Smooth muscle cell of the brain vasculature (primary cell): ENCODE measurements at regions not wholly inside any gene's neighbourhood (a gene's known extent, or its start where the extent isn't known, plus 50 kb on each side); places are given as distances from the start of the nearest gene placed in this dataset.
"Not testable (repeated sequence)": the region's sequence is repeated elsewhere in the genome, so short reads cannot be mapped to it uniquely, and the experiment has no call there.

Experiments
- DNase-seq: peaks from one replicate; pipeline ENCODE4 v3.0.0-alpha.2; 2012; ENCODE audit warnings: low read depth, low spot score

DNA sequence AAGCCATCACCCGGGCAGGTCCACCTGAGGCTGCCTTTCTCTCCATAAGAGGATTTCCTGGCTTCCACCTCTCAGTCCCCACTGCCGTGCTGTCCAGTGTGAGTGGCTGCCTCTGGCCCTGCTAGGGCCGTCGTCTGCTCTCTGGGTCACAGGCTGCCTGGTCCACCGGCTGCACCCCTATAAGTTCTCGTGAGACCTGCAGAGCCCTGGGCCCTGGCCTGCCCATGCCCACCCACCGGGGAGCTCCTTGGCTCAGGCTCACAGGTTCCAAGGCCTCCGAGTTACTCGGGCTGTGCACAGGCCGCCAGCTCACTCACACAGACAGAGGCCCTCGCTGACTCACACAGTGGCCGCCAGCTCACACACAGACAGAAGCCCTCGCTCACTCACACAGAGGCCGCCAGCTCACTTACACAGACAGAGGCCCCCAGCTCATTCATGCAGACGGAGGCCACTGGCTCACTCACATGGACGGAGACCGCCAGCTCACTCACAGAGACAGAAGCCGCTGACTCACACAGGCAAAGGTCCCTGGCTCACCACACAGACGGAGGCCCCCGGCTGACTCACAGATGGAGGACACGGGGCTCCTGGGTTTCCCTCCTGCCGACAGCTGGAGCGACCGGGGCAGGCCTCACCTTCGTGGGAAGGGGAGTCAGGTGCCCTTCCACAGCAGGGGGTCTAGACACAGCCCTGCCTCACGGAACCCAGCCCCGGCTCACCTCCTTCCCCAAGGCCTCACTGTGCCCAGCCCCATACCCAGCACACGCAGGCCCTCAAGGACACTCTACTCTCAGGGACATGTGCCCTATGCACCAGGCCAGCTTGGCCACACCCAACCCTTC is 334.1 kb upstream of the MYT1L start:
- no peak for DNase-seq

DNA sequence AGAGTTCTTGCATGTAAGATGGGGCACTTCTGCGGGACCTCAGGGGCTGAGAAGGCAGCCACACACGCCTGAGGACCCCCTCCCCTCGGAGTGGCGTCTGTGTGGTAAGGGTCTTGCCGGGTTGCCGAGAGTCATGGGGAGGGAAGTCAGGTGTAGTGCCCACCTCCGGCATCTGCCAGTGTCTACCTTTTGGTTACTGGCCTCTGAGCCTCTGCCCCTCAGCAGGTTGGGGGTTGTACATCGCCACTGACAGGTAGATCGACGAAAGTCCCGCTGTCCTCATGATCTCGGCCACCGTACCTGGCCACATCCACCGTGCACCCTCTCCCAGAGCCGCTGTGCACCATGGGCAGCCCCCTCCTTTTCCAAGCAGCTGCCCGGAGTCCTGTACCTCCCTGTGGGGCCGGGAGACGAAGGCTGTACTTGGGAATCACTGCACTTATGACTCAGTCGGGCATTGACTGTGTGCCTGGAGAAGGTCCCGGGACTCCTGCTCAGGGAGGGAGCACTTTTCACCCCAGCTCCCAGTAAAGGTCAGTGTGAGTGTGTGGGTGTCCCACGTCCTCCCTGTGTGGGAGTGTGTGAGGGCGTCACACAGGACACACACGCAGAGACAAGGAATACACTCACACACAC is 332.4 kb upstream of the MYT1L start:
- no peak for DNase-seq

DNA sequence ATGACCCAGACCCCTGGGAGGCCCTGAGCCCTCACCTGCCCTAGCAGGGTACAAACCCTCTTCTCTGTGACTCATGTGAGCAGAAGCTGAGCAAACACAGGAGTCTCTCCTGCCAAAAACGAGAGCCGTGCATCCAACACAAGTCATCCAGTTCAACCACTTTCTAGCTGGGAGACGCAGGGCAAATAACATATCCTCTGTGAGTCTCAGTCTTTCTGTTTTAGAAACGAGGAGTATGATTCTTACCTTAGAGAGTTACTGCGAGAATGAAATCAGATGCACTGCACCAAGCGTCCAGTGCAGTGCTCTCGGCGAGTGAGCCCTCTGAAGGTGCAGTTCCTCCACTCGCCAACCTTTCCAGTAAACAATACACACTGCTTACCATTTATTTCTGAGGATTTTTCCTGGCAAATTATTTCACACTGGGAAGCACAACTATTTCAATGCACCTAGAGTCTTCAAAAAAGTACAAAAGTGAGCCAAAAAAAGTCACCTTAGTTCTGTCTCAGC is 331.8 kb upstream of the MYT1L start:
- DNase-seq: no peak

DNA sequence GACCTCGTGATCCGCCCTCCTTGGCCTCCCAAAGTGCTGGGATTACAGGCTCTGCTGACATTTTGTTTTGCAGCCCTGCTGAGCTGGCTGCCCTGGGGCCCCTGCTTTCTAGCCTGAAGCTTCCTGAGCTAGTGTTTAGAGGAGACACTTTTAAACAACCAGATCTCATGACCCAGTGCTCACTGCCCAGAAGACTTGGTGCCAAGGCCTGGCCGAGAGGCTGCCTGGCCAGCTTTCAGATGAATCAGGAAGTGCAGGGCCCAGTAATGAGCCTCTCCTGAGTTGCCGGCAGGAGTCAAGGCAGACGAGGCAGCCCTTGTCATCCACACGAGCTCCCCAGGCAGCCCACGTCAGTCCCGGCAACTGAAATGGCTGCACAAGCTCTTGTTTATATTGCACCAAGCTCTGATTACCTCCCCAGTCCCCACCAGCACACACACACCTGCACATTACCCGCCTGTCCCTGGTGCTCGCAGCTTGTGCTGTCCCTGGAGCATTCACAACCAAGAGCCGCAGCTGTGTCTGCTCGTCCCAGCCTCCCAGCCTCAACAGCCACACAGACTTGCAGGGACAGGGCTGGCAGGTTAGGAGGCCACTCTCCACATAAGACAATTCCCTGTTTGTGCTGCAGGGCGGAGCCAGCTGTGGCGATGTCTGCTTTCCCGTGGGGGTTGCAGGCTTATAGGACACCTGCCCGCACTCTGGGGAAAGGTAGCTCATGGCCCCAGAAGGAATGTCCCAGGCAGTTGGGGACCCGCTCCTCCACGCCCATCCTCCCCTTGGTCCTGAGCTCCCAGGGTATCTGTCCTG is 331.2 kb upstream of the MYT1L start:
- DNase-seq: no peak

DNA sequence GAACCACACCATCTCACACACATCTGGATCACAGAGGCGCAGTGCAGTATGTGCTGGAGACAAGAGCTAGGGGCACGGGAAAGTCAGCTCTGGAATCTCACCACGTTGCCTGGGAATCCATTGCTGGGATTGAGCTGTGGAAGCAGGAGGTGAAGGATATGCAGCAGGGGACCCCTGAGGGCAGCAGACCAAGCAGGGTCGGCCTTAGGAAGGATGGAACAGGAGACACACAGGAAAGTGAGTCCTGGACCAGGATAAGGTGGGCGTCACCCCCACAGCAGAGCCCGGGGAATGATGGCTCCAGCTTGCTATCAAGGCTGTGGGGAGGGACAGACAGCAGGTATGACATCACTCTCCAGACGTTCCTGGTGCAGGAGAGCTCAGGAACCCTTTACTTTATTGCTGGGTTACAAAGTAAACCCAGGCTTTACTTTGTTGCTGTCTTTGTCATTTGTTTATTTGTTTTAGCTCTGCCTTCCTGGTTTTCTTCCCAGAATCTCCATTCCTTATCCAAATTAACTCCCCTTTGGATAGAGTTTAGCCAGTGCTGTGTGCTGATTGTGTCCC is 329.8 kb upstream of the MYT1L start:
- DNase-seq: no peak

GRCh38 chr2:2657121-2657962 is 326.3 kb upstream of the MYT1L start:
- no peak for DNase-seq

GRCh38 chr2:2656115-2657011 is 325.3 kb upstream of the MYT1L start:
- DNase-seq: no peak

- no peak for DNase-seq
Observed at GRCh38 chr2:2655453-2656114, 324.5 kb upstream of the MYT1L start.

DNA sequence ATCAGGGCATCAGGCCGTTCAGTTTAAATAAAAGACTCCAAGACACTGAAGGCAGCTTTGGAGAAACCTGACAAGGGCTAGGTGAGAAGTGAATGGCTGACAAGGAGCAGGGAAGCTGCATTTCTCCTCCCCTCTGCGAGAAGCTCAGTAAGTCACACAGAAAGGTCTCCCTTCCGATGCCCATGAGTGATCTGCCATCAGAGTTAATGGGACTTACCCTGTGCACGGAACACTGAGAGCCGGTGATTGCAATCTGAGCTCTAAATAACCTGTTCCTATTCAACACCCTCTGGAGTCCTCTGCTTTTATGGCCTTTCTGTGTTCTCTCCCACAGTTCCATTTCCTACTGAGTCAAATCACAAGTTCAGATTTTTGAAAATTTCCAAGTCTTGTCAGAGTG is 322.2 kb upstream of the MYT1L start:
- no peak for DNase-seq

- no peak for DNase-seq
Observed at GRCh38 chr2:2650608-2651375, 319.7 kb upstream of the MYT1L start.

- no peak for DNase-seq
Observed at GRCh38 chr2:2649109-2650072, 318.3 kb upstream of the MYT1L start.

DNA sequence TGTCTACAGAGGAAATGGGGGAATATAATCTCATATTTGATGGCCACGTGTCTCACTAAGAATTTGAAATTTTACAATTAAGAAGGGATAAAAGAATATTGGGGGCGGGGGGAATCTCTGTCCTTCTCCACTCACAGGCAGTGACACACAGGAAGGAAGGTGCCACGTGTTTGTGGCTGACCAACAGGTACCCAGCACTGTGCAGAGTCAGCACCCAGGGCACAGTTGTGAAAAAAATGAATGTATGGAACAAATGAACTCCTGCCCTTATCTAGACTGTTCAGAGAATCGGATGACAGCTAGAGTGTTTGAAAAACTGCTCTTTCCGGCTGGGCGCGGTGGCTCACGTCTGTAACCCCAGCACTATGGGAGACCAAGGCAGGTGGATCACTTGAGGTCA is 317.0 kb upstream of the MYT1L start:
- DNase-seq: no peak

DNA sequence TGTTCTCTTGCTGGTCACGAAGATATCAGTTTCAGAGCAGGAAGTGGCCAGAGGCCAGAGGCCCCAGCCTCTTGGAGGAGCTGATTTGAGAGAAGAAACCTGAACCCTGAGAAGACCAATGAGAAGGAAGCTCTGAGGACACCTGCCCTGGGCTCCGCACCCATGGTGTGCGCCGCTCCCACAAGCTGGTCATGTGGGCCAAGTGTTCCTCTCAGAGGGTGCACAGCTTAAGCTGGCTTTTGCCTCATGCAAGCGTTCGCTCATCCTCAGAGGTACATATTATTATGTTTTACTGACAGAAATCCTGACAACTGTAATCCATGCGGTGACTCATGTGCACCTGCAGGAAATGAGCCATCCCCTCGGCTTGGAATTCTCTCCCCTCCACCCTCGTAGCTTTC is 316.1 kb upstream of the MYT1L start:
- no peak for DNase-seq

DNA sequence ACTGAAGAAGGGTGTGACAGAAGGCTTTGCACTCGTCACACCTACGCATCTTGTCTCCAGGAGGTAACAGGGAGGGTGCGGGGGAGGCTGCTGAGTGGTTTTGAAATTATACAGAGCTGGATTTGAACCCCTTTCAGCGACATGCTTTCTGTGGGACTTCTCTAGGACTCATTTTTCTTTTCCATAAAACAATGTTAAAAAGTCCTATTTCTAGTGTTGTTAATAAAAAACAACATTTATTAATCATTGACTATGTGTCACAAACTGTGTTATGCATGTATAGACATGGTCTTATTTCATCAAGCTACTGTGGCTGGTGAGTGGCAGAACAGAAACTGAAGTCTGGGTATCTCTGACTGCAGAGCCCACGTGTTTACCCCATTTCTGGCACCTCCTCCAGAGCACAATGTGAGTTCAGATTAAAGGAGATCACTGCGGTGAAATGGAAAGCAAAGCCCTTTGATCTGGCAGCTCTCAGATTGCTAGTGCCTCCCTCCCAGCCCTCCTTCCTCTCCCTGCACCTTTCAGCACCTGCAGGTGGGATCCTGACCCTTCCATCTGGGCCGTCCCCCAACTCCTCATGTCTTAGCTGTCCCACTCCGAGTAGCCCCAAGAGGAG is 315.5 kb upstream of the MYT1L start:
- no peak for DNase-seq

- DNase-seq: no peak
Observed at GRCh38 chr2:2645162-2645855, 314.2 kb upstream of the MYT1L start.

- DNase-seq: not testable (repeated sequence)
Observed at GRCh38 chr2:2644751-2645150, 313.7 kb upstream of the MYT1L start.
